ENCODE measurements at regions not wholly inside any gene's neighbourhood (a gene's known extent, or its start where the extent isn't known, plus 50 kb on each side); places are given as distances from the start of the nearest gene placed in this dataset.

DNA sequence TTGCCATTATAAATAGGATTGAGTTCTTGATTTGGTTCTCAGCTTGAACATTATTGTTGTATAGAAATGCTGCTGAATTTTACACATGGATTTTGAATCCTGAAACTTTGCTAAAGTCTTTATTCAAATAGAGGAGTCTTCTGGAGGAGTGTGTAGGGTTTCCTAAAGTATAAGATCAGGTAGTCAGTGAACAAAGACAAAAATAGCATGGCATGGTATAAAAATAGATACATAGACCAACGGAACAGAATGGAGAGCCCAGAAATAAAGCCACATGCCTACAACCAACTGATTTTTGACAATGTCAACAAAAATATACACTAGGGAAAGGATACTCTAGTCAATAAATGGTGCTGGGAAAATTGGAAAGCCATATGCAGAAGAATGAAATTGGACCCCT lies 740.1 kb downstream of the QKI start:
- no peak for DNase-seq (ENCODE audit: low spot score)

DNA sequence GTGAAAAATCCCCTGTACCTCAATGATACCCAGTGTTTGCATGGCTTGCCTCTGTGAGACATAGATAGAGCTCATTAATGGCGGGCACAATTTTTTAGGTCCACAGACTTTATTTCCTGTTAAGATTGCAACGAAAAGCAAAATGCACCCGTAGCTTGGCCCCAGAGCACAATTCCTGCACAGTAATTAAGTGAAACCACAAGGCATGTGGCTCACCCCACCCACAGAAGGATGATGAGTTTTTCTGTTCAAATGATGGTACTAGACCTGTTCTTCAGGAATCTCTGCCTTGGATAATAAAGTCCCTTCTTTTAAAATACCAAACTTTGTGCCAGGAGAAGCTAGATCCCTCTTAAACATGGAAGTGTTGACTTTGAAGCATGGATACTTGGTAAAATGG lies 738.1 kb downstream of the QKI start:
- no peak for DNase-seq (ENCODE audit: low spot score)

DNA sequence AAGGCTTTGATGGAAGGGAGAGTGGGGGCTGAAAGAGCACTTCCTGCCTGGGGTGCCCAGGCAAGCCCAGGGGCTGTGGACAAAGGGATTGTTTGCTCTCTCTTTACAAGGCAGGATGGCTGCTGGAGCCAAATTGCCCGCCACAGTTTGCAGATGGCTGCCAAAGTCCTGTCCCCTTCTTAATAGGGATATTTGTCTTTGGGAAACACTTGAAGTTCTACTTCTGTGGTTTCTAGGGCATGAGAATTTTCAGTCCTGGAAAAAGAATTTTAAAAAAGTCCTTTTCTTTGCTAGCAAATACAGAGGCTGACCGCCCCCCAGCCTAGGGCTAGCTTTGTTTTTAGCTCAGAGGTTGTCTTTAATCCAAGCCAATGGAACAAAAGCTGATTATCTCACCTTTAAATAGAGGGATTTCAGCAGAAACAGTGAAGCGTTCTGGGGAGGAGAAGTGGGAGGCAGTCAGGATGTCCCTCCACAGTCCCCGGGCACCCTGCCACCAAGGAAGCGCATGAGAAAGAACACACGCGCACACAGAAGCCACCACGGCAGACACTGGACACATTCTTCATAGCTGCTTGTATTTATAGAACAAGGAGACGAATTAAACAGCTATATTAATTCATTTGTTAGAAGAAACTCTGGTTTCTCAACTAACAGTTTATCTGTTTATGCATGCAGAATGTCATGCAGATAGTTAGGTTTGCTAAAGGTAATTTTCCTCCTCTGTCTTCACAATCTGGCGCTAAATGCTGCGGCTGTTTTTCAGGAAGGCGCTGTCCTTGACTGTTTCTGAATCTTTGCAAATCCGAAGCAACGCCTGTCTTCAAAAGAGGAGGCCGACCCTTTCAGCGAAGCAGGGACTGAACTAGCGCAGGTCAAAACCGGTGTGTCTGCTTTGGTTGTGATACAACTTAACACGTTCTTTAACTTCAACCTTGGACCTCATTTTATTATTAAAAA lies 736.9 kb downstream of the QKI start:
- DNase-seq (ENCODE audit: low spot score) = no peak

DNA sequence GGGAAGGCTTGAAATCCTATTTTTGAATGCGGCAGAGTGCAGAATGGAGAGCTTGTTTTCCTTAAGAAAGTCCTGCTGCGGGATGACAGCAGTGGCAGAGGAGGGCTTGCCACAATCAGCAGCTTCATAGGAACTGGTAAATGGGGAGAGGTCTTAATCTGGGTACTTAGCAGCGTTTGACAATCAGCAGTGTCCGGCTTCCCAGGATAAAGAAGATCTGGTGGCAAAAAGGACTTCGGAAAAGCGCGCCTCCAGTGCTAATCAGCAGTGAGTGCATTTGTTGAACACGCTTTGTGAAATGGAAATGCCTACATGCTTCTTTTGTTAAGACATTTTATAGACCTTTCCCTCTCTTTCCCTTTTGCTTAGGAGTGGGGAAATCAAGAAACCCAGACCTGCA lies 735.7 kb downstream of the QKI start:
- no peak for DNase-seq (ENCODE audit: low spot score)

DNA sequence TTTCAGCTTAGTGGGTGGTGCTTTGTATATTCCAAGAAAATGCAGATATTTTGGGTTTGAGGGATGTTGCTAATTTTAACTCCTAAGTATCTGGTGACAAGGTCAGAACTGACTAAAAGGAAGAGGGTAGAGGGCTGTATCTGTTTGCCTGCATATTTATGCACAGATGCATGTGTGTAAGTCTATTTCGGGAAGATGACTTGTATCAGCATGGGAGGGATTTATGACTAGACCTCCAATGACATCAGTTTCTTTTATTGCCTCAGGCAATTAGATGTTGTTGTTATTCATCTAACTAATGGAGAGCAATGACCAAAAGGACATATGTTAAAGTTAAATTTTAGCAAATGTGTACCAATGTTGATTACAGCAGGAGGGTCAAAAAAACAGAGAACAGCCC lies 734.3 kb downstream of the QKI start:
- DNase-seq (ENCODE audit: low spot score) = no peak

GRCh38 chr6:164144316-164144715 lies 729.8 kb downstream of the QKI start:
- no peak for DNase-seq (ENCODE audit: low spot score)

- no peak for DNase-seq (ENCODE audit: low spot score)
Measured at GRCh38 chr6:164142322-164142721, 727.8 kb downstream of the QKI start.

- no peak for DNase-seq (ENCODE audit: low spot score)
Measured at GRCh38 chr6:164135511-164136132, 721.1 kb downstream of the QKI start.

- DNase-seq (ENCODE audit: low spot score) = no peak
Measured at GRCh38 chr6:164133095-164133494, 718.6 kb downstream of the QKI start.

- no peak for DNase-seq (ENCODE audit: low spot score)
Measured at GRCh38 chr6:164130585-164130984, 716.1 kb downstream of the QKI start.

DNA sequence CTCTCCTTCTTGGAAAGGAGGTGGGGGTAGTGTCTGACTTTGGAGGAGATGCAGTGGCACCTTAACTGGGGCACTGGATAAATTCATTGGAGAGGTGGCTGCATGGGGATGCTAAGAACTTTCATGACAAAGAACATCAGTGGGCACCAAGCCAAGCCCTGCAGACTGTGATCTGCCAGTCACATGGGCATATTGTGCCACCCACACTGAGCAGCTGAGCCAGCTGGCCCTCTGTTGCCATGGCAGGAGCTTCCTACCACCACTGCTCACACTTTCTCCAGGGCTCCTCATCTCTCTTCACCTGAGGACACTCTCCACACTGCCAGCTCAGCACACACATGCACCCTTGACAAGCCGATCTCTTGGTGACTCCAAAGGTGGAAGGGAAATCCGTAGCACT lies 715.6 kb downstream of the QKI start:
- DNase-seq (ENCODE audit: low spot score) = no peak

GRCh38 chr6:164129218-164129617 lies 714.7 kb downstream of the QKI start:
- no peak for DNase-seq (ENCODE audit: low spot score)

DNA sequence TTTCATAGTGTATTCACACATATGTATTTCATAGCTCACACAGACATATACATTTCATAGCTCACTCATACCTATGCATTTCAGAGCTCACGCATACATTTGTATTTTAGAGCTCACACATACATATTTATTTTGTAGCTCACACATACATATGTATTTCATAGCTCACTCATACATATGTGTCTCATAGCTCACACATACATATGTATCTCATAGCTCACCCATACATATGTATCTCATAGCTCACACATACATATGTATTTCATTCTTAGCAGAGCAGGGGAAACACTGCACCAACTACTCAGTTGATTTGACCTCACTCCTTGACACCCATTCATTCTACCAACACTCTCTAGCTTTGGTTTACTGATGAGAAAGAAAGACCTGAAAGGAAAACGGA lies 713.6 kb downstream of the QKI start:
- no peak for DNase-seq (ENCODE audit: low spot score)

- DNase-seq (ENCODE audit: low spot score) = no peak
Measured at GRCh38 chr6:164124986-164125385, 710.5 kb downstream of the QKI start.

- DNase-seq (ENCODE audit: low spot score) = no peak
Measured at GRCh38 chr6:164124473-164124872, 710.0 kb downstream of the QKI start.

- no peak for DNase-seq (ENCODE audit: low spot score)
Measured at GRCh38 chr6:164122109-164122508, 707.6 kb downstream of the QKI start.

DNA sequence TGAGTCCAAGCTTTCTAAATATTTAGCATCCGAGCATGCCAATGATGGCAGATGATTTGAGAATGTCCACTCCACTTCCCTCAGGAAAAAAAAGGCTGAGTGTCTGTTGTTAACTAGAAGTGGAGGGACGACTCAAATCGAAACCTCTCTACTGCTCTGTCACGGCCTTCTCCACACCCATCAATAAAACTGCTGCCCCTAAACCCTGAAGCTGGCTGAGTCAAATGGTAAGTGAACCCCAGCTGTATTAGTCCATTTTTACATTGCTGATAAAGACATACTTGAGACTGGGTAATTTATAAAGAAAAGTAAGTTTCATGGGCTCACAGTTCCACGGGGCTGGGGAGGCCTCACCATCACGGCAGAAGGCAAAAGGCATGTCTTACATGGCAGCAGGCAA lies 707.0 kb downstream of the QKI start:
- DNase-seq (ENCODE audit: low spot score) = no peak

- DNase-seq (ENCODE audit: low spot score) = no peak
Measured at GRCh38 chr6:164114651-164115050, 700.1 kb downstream of the QKI start.

- DNase-seq (ENCODE audit: low spot score) = no peak
Measured at GRCh38 chr6:164114051-164114450, 699.5 kb downstream of the QKI start.

GRCh38 chr6:164113637-164114036 lies 699.1 kb downstream of the QKI start:
- no peak for DNase-seq (ENCODE audit: low spot score)

- peak; percentile 45 for DNase-seq (ENCODE audit: low spot score)
Measured at GRCh38 chr6:164109770-164110140, 695.2 kb downstream of the QKI start.

DNA sequence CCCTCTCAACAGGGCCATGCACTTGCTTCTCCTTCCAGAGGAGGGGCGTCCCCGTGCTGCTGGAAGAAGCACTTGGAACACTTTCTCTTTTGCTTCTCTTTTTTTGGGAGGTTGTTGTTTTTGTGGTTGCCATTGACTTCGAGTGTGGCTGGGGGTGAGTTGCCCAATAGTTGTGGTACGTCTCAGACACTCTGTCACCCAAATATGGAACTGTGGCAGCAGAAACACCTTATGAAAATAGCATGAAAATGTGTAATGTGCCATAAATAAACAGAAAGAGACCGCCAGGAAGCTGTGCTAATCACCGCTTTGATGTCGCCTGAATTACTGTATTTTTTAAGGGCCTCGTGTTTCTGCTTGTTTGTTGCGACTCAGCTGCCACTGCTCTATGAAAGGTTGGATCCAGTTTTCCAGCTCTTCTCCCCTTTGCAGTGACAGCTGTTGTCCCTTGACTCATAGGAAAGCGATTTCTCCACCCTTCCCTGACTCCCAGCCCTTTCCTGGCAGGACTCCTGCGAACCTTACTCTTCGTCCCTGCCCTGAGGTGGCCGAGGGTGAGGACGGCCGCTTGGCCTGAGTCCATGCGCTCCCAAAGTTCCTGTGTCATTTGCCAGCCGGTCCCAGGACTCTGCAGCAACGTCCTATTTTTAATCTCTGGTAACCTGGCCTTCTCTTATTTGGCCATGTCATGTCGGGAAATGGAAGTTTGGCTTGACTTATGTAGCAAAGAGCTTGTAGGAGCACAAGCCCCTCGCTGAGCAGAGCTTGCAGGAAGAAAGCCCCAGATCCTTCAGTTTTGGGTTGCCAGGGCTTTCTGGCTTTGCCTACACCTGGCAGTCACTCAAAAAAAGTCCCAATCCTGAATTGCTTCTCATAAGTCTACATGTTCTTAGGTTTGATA lies 694.6 kb downstream of the QKI start:
- DNase-seq (ENCODE audit: low spot score) = peak; percentile 53

- no peak for DNase-seq (ENCODE audit: low spot score)
Measured at GRCh38 chr6:164108092-164108491, 693.6 kb downstream of the QKI start.
